ENCODE measurements at regions not wholly inside any gene's neighbourhood (a gene's known extent, or its start where the extent isn't known, plus 50 kb on each side); places are given as distances from the start of the nearest gene placed in this dataset.

- H3K9ac ChIP-seq (ENCODE audit: control insufficient read depth, extremely low read depth, insufficient read depth, low read length) = no peak overlapping the region
- no peak overlapping the region for H2AFZ ChIP-seq (ENCODE audit: control insufficient read depth, low read length)
- H3K4me1 ChIP-seq (ENCODE audit: control insufficient read depth, extremely low read depth, insufficient read depth, low read length) = peaks cover 19% of the 10 kb centered on the region
- TF ChIP-seq EZH2 (IDR thresholded peaks at IDR 0.05; ENCODE audit: low read length) (no peak), CTCF (optimal IDR thresholded peaks at IDR 0.05 in 1 of 3, IDR thresholded peaks at IDR 0.05 in 1 of 3, conservative IDR thresholded peaks at IDR 0.05 in 1 of 3; ENCODE audit: extremely low read depth in 1 of 3, insufficient read depth in 2 of 3, low read length in 3 of 3) (no peak)
- DNase-seq (ENCODE audit: low read depth, low spot score) (no peak), FAIRE-seq (no peak)
- H3K4me3 ChIP-seq (ENCODE audit: control insufficient read depth in 2 of 3, extremely low read depth in 1 of 3, insufficient read depth in 2 of 3, low read depth in 1 of 3, low read length in 3 of 3) = no peak overlapping the region
- H3K79me2 ChIP-seq (ENCODE audit: control insufficient read depth, insufficient read depth, low read length) = no peaks in the 10 kb centered on the region
- dilution Hi-C loops (cut with MboI; ENCODE audit: extremely low pct_ligation_motif_present, low sequenced_read_pairs) = no loop called here
- H3K9me1 ChIP-seq (ENCODE audit: control insufficient read depth, extremely low read depth, insufficient read depth, low read length) = no peaks in the 10 kb centered on the region
- H3K4me2 ChIP-seq (ENCODE audit: control insufficient read depth, extremely low read depth, insufficient read depth, low read depth, low read length) = no peak overlapping the region
- no peaks in the 10 kb centered on the region for H4K20me1 ChIP-seq (ENCODE audit: control insufficient read depth, extremely low read depth, insufficient read depth, low read length)
- no peaks in the 10 kb centered on the region for H3K36me3 ChIP-seq (ENCODE audit: control insufficient read depth in 2 of 2, extremely low read depth in 1 of 2, insufficient read depth in 2 of 2, low read length in 2 of 2)
- H3K9me3 ChIP-seq (ENCODE audit: control insufficient read depth, low read depth, low read length) = no peaks in the 10 kb centered on the region
- no peak overlapping the region for H3K27ac ChIP-seq (ENCODE audit: control insufficient read depth, insufficient read depth, low read length)
- no peaks in the 10 kb centered on the region for H3K27me3 ChIP-seq (ENCODE audit: control insufficient read depth, extremely low read depth, insufficient read depth, low read length)
These were observed 211.5 kb upstream of the P2RY1 start for GRCh38 chr3:152623286-152623911.

DNA sequence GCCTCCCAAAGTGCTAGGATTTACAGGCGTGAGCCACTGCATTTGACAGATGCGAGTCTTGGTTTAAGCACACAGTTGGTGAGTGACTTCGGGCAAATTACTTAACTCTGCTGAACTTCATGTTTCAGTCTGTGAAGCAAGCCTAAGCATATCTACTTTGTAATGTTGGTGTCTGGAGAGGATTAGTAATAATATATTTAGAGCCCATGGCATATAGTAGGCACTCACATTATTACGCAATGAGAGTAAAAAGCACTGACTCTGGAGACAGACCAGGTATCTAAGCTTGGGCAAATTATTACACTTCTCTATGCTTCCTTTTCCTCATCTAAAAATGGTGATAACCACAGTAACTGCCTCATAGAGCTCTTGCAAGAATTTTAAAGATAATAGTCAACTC lies 208.7 kb upstream of the P2RY1 start:
- TF ChIP-seq EZH2 (IDR thresholded peaks at IDR 0.05; ENCODE audit: low read length) (no peak), CTCF (optimal IDR thresholded peaks at IDR 0.05 in 1 of 3, IDR thresholded peaks at IDR 0.05 in 1 of 3, conservative IDR thresholded peaks at IDR 0.05 in 1 of 3; ENCODE audit: extremely low read depth in 1 of 3, insufficient read depth in 2 of 3, low read length in 3 of 3) (no peak)
- FAIRE-seq = peak; percentile 59
- Histone ChIP-seq H4K20me1 (ENCODE audit: control insufficient read depth, extremely low read depth, insufficient read depth, low read length) (no peaks in the 10 kb centered on the region), H3K36me3 (ENCODE audit: control insufficient read depth in 2 of 2, extremely low read depth in 1 of 2, insufficient read depth in 2 of 2, low read length in 2 of 2) (no peaks in the 10 kb centered on the region), H3K4me3 (ENCODE audit: control insufficient read depth in 2 of 3, extremely low read depth in 1 of 3, insufficient read depth in 2 of 3, low read depth in 1 of 3, low read length in 3 of 3) (no peak overlapping the region), H3K9me1 (ENCODE audit: control insufficient read depth, extremely low read depth, insufficient read depth, low read length) (no peaks in the 10 kb centered on the region), H3K79me2 (ENCODE audit: control insufficient read depth, insufficient read depth, low read length) (no peaks in the 10 kb centered on the region), H3K9me3 (ENCODE audit: control insufficient read depth, low read depth, low read length) (no peaks in the 10 kb centered on the region), H3K4me2 (ENCODE audit: control insufficient read depth, extremely low read depth, insufficient read depth, low read depth, low read length) (peak overlapping the region; percentile 22), H2AFZ (ENCODE audit: control insufficient read depth, low read length) (peak overlapping the region; percentile 19), H3K27ac (ENCODE audit: control insufficient read depth, insufficient read depth, low read length) (no peak overlapping the region), H3K9ac (ENCODE audit: control insufficient read depth, extremely low read depth, insufficient read depth, low read length) (no peak overlapping the region), H3K27me3 (ENCODE audit: control insufficient read depth, extremely low read depth, insufficient read depth, low read length) (no peaks in the 10 kb centered on the region), H3K4me1 (ENCODE audit: control insufficient read depth, extremely low read depth, insufficient read depth, low read length) (peaks cover 14% of the 10 kb centered on the region)
- no peak for DNase-seq (ENCODE audit: low read depth, low spot score)
- dilution Hi-C loops (cut with MboI; ENCODE audit: extremely low pct_ligation_motif_present, low sequenced_read_pairs) = no loop called here

Data from keratinocyte (primary cell).